Heart right ventricle (tissue), 16 donors: ENCODE measurements at regions not wholly inside any gene's neighbourhood (a gene's known extent, or its start where the extent isn't known, plus 50 kb on each side); places are given as distances from the start of the nearest gene placed in this dataset.

Experiments
- ATAC-seq, 8 donors: fragments of 200-7000 bp; cut with Tn5 transposase; one replicate each; pipeline ENCODE4 v1.9.1; 2020; ENCODE audit warnings: mild to moderate bottlenecking in 8 of 8, moderate library complexity in 8 of 8, moderate number of reproducible peaks in 1 of 8
- DNase-seq, 2 donors: peaks; one replicate each; pipeline ENCODE4 v3.0.0-alpha.2; 2020
- H3K27ac ChIP-seq, 10 donors: fragments of 200-600 bp; sonication (generic) in 2 of 10; one replicate each; pipeline versions ENCODE4 v1.5.0 to v1.8.0; 2020 to 2022; ENCODE audit warnings: mild to moderate bottlenecking in 3 of 10
- H3K27me3 ChIP-seq, 7 donors: fragments of 200-600 bp; one replicate each; pipeline ENCODE4 v1.8.0; 2021 to 2022; ENCODE audit warnings: mild to moderate bottlenecking in 2 of 7
- H3K36me3 ChIP-seq, 9 donors: fragments of 200-600 bp; sonication (generic) in 1 of 9; one replicate each; pipeline versions ENCODE4 v1.5.0 to v1.8.0; 2020 to 2022; ENCODE audit warnings: mild to moderate bottlenecking in 2 of 9
- H3K4me1 ChIP-seq, 9 donors: fragments of 200-600 bp; sonication (generic) in 1 of 9; one replicate each; pipeline versions ENCODE4 v1.5.0 to v1.8.0; 2020 to 2022; ENCODE audit warnings: mild to moderate bottlenecking in 4 of 9
- H3K4me3 ChIP-seq, 10 donors: fragments of 200-600 bp; sonication (generic) in 2 of 10; one replicate each; pipeline versions ENCODE4 v1.5.0 to v1.8.0; 2020 to 2022; ENCODE audit warnings: mild to moderate bottlenecking in 7 of 10, moderate library complexity in 2 of 10
- H3K9me3 ChIP-seq, 11 donors: fragments of 200-600 bp in 10 of 11; sonication (generic) in 2 of 11; one replicate each; pipeline versions ENCODE4 v1.5.0 to v1.8.0; 2013 to 2022; ENCODE audit warnings: mild to moderate bottlenecking in 2 of 11, control low read depth in 1 of 11, moderate library complexity in 1 of 11
- WGBS, 2 donors: extraction: QIAGEN DNeasy Blood & Tissue Kit; methylation state at CpG; one replicate each; pipeline ENCODE4 v1.1.7; 2013; ENCODE audit warnings: inconsistent platforms in 1 of 2; 5-methylcytosine and 5-hydroxymethylcytosine counted together
- intact Hi-C, 10 donors: fragments of 100-400 bp; cut with DNase I; formaldehyde crosslinking; loops; one replicate each; pipeline versions ENCODE4 v1.11.1 to v1.14.2; 2022
- TF ChIP-seq, protein P1 (sequence below), 9 donors: fragments of 200-600 bp; sonication (generic) in 2 of 9; IDR thresholded peaks; one replicate each; pipeline versions ENCODE4 v1.5.0 to v1.8.0; 2021 to 2022; ENCODE audit warnings: antibody characterized with exemption in 9 of 9, mild to moderate bottlenecking in 5 of 9, moderate library complexity in 1 of 9
- donor health status: Arrhythmogenic right ventricular cardiomyopathy.
- donor health status: ischemic (EF 13 %, LVEDD 7.1; RV severe dilation, severe dysfunction).
- donor health status: healthy with polysubstance abuse.
- donor health status: DM: no; HTN: yes; CAD: no.
- donor health status: DM: no; HTN: no; CAD: no.
- donor health status: ischemic (EF 25% LVEDD 6.9; RV normal size, moderate dysfunction).
- donor health status: ischemic (EF 25% LVEDD 5.7; RV mildly dilated, moderate dysfunction).
- donor health status: healthy.
- donor health status: DM: yes; HTN: yes; CAD: no.
- donor health status: Ischemic cardiomyopathy.
- donor health status: ischemic (EF 35%, LVEDD 5.7; RV mildly dilated, moderate dysfunction).
- donor health status: nonischemic (EF 11% LVEDD 7.7; RV severe dilation, severe dysfunction).
- donor health status: DM: yes; HTN: yes; CAD: no.
- donor health status: PGD.
- donor health status: ischemic (EF 29% LVEDD 5.4; RV normal size, mild dysfunction).
- donor health status: nonischemic (EF 23%, LVEDD 6.1; RV moderate dilation, normal function).

- H3K36me3 ChIP-seq = no peaks in the 10 kb centered on the region
- H3K4me1 ChIP-seq = no peaks in the 10 kb centered on the region
- no peaks in the 10 kb centered on the region for H3K9me3 ChIP-seq
- H3K4me3 ChIP-seq = no peak overlapping the region
- WGBS, 2 donors = 72% methylated on average over 5 of the region's 5 CpGs
- DNase-seq (no peak), ATAC-seq (no peak)
- TF ChIP-seq, protein P1, sequence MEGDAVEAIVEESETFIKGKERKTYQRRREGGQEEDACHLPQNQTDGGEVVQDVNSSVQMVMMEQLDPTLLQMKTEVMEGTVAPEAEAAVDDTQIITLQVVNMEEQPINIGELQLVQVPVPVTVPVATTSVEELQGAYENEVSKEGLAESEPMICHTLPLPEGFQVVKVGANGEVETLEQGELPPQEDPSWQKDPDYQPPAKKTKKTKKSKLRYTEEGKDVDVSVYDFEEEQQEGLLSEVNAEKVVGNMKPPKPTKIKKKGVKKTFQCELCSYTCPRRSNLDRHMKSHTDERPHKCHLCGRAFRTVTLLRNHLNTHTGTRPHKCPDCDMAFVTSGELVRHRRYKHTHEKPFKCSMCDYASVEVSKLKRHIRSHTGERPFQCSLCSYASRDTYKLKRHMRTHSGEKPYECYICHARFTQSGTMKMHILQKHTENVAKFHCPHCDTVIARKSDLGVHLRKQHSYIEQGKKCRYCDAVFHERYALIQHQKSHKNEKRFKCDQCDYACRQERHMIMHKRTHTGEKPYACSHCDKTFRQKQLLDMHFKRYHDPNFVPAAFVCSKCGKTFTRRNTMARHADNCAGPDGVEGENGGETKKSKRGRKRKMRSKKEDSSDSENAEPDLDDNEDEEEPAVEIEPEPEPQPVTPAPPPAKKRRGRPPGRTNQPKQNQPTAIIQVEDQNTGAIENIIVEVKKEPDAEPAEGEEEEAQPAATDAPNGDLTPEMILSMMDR (IDR thresholded peaks at IDR 0.05) = no peak
- intact Hi-C loops = no loop called here
- no peaks in the 10 kb centered on the region for H3K27me3 ChIP-seq
- H3K27ac ChIP-seq = no peak overlapping the region
Measured at GRCh38 chr5:39732166-39732565, 307.4 kb upstream of the DAB2 start.

DNA sequence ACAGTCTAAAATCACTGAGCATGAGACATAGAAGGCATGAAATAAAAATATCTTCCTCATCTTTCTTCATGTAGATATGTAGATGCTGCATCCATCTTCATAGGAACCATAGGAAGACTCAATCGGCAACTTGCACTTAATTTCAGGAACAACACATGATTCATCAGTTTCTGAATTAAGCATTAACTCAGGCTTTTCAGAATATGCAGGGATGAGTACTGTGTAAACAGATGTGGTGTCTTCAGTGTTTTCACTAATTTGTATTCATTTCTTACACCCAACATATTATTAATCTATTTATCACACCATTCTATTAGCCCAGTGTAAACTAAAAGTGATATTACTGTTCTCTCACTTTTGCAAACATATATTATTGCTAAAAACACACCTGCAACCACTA lies 305.9 kb upstream of the DAB2 start:
- intact Hi-C loops = no loop called here
- WGBS, 2 donors = 86 to 91% methylated on average over 1 of the region's 1 CpG

GRCh38 chr5:39730006-39730405 lies 305.2 kb upstream of the DAB2 start:
- no peaks in the 10 kb centered on the region for H3K9me3 ChIP-seq
- TF ChIP-seq, protein P1 (IDR thresholded peaks at IDR 0.05) = no peak
- H3K27ac ChIP-seq = no peak overlapping the region
- ATAC-seq (no peak), DNase-seq (no peak)
- no peaks in the 10 kb centered on the region for H3K4me1 ChIP-seq
- H3K4me3 ChIP-seq = no peak overlapping the region
- no peaks in the 10 kb centered on the region for H3K27me3 ChIP-seq
- no peaks in the 10 kb centered on the region for H3K36me3 ChIP-seq
- intact Hi-C loops = no loop called here
- WGBS, 2 donors = 55 to 71% methylated on average over 2 of the region's 2 CpGs

More for the DNA sequence above, 305.9 kb upstream of the DAB2 start:
- TF ChIP-seq, protein P1 (IDR thresholded peaks at IDR 0.05) = no peak
- no peak overlapping the region for H3K4me3 ChIP-seq
- no peaks in the 10 kb centered on the region for H3K36me3 ChIP-seq
- no peaks in the 10 kb centered on the region for H3K27me3 ChIP-seq
- no peak overlapping the region for H3K27ac ChIP-seq
- no peak for DNase-seq
- H3K9me3 ChIP-seq = no peaks in the 10 kb centered on the region
- ATAC-seq = no peak
- H3K4me1 ChIP-seq = no peaks in the 10 kb centered on the region

DNA sequence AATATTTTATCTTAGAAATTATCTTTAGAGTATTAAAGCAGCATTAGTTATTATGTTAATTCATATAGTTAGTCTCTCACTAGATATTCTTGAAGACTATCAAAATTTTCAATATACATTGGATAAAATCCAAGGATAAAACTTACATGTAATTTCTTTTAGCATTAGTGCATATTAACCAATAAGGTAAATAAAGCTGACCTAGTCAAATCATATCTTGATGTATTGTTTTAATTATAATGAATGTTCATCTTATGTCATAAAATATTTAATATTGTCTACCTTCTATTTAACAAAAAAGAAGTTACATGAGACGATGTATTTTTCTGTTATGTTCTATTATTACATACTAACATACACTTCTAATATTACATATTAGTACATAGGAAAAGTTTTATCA lies 301.7 kb upstream of the DAB2 start:
- intact Hi-C loops = no loop called here
- H3K9me3 ChIP-seq = no peaks in the 10 kb centered on the region
- TF ChIP-seq, protein P1 (IDR thresholded peaks at IDR 0.05) = no peak
- no peaks in the 10 kb centered on the region for H3K36me3 ChIP-seq
- WGBS, 2 donors = 96 to 98% methylated on average over 1 of the region's 1 CpG
- DNase-seq (no peak), ATAC-seq (no peak)
- no peak overlapping the region for H3K4me3 ChIP-seq
- no peaks in the 10 kb centered on the region for H3K4me1 ChIP-seq
- H3K27ac ChIP-seq = no peak overlapping the region
- H3K27me3 ChIP-seq = no peaks in the 10 kb centered on the region

DNA sequence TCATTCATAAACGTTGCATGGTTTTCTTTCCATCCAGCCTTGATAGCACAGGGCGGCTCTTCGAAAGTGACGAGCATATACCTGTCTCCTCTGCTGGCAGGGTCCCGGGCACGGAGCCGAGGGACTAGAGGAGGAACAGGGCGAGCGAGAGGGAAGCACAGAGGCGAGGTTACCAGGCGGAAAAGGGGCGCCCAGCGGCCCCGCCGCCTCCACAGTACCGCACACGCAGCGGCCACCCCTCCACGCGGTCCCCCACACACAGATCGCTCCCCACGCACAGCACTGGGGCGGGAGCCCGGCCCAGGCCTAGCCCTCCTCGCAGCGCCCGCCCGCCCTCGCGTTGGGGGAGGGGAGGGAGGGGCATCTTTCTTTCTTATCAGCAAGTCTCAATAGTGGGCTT lies 296.6 kb upstream of the DAB2 start:
- ATAC-seq (no peak), DNase-seq (no peak)
- Histone ChIP-seq H3K9me3 (no peaks in the 10 kb centered on the region), H3K36me3 (no peaks in the 10 kb centered on the region), H3K4me3 (no peak overlapping the region), H3K27me3 (no peaks in the 10 kb centered on the region), H3K4me1 (no peaks in the 10 kb centered on the region), H3K27ac (no peak overlapping the region)
- 91 to 93% methylated on average over 29 to 30 of the region's 30 CpGs for WGBS, 2 donors
- TF ChIP-seq, protein P1 (IDR thresholded peaks at IDR 0.05) = no peak
- intact Hi-C loops = no loop called here
